Hepatocyte (in vitro differentiated cells): ENCODE measurements at regions not wholly inside any gene's neighbourhood (a gene's known extent, or its start where the extent isn't known, plus 50 kb on each side); places are given as distances from the start of the nearest gene placed in this dataset.

ENCODE experiments used
- DNase-seq: peaks from one replicate; pipeline ENCODE4 v3.0.0-alpha.2; 2016; ENCODE audit warnings: low spot score
- H2AFZ ChIP-seq: fragments of 200-600 bp; sonication (generic); 2 replicates; pipeline ENCODE4 v1.6.0; 2016; ENCODE audit warnings: antibody characterized with exemption, mild to moderate bottlenecking
- H3K27ac ChIP-seq: fragments of 200-600 bp; sonication (generic); 2 replicates; pipeline ENCODE4 v1.5.1; 2016; ENCODE audit warnings: mild to moderate bottlenecking
- H3K27me3 ChIP-seq: fragments of 200-600 bp; sonication (generic); 2 replicates; pipeline ENCODE4 v1.6.1; 2016
- H3K36me3 ChIP-seq: fragments of 200-600 bp; sonication (generic); replicated peaks from 2 replicates; pipeline ENCODE4 v1.5.1; 2016; ENCODE audit warnings: low read depth; ENCODE audit not compliant: insufficient read depth
- H3K4me1 ChIP-seq: fragments of 200-600 bp; sonication (generic); 2 replicates; pipeline ENCODE4 v1.5.1; 2016; ENCODE audit warnings: mild to moderate bottlenecking, moderate library complexity; ENCODE audit not compliant: insufficient read depth
- H3K4me2 ChIP-seq: fragments of 200-600 bp; sonication (generic); 2 replicates; pipeline ENCODE4 v1.6.0; 2016
- H3K4me3 ChIP-seq: fragments of 200-600 bp; sonication (generic); 2 replicates; pipeline ENCODE4 v1.5.1; 2016; ENCODE audit warnings: mild to moderate bottlenecking
- H3K79me2 ChIP-seq: fragments of 200-600 bp; sonication (generic); 2 replicates; pipeline ENCODE4 v1.6.0; 2017; ENCODE audit warnings: mild to moderate bottlenecking
- H3K9me2 ChIP-seq: fragments of 200-600 bp; sonication (generic); replicated peaks from 2 replicates; pipeline ENCODE4 v1.6.0; 2017; ENCODE audit warnings: mild to moderate bottlenecking; ENCODE audit not compliant: insufficient read depth
- H3K9me3 ChIP-seq: fragments of 200-600 bp; sonication (generic); 2 replicates; pipeline ENCODE4 v1.5.1; 2016; ENCODE audit warnings: low read depth, mild to moderate bottlenecking
- H4K20me1 ChIP-seq: fragments of 200-600 bp; sonication (generic); 2 replicates; pipeline ENCODE4 v1.6.0; 2016; ENCODE audit warnings: mild to moderate bottlenecking; ENCODE audit not compliant: insufficient read depth, poor library complexity, severe bottlenecking
- CTCF ChIP-seq: fragments of 200-600 bp; sonication (generic); IDR thresholded peaks from 2 replicates; pipeline ENCODE4 v1.5.1; 2016; ENCODE audit warnings: antibody characterized with exemption, mild to moderate bottlenecking; ENCODE audit not compliant: poor library complexity
- EZH2 ChIP-seq: fragments of 200-600 bp; sonication (generic); IDR thresholded peaks from 2 replicates; pipeline ENCODE4 v1.6.1; 2016; ENCODE audit warnings: antibody characterized with exemption, mild to moderate bottlenecking, borderline replicate concordance
- EZH2phosphoT487 ChIP-seq: fragments of 200-600 bp; sonication (generic); IDR thresholded peaks from one replicate; pipeline ENCODE4 v1.6.1; 2018; ENCODE audit warnings: antibody characterized with exemption, mild to moderate bottlenecking, low read depth, moderate library complexity; ENCODE audit not compliant: unreplicated experiment, severe bottlenecking
- WGBS: methylation state at CpG from one replicate; pipeline ENCODE4 v1.1.6; 2016; ENCODE audit warnings: low lambda C conversion rate; ENCODE audit errors: missing lambda C conversion rate; 5-methylcytosine and 5-hydroxymethylcytosine counted together

GRCh38 chr19:34051255-34051654, 121.0 kb upstream of the LSM14A start:
- DNase-seq, result no peak
- Histone ChIP-seq H3K79me2 (no peaks in the 10 kb centered on the region), H3K27me3 (peaks cover 3% of the 10 kb centered on the region), H3K9me2 (no peaks in the 10 kb centered on the region), H3K9me3 (no peaks in the 10 kb centered on the region), H3K36me3 (no peaks in the 10 kb centered on the region), H2AFZ (no peak overlapping the region), H3K4me2 (no peak overlapping the region), H3K4me1 (no peaks in the 10 kb centered on the region), H3K27ac (no peak overlapping the region), H4K20me1 (no peaks in the 10 kb centered on the region), H3K4me3 (no peak overlapping the region)
- no peak for TF ChIP-seq CTCF
- no peak for TF ChIP-seq EZH2phosphoT487
- no peak for TF ChIP-seq EZH2
- WGBS, result 90% methylated on average over 3 of the region's 3 CpGs

- Histone ChIP-seq H3K36me3 (no peaks in the 10 kb centered on the region), H3K9me2 (no peaks in the 10 kb centered on the region), H3K4me3 (no peak overlapping the region), H3K4me2 (no peak overlapping the region), H3K27me3 (no peaks in the 10 kb centered on the region), H3K27ac (no peak overlapping the region), H3K9me3 (no peaks in the 10 kb centered on the region), H3K79me2 (no peaks in the 10 kb centered on the region), H2AFZ (no peak overlapping the region), H3K4me1 (no peaks in the 10 kb centered on the region), H4K20me1 (no peaks in the 10 kb centered on the region)
- 94% methylated on average over 1 of the region's 1 CpG for WGBS
- no peak for TF ChIP-seq EZH2phosphoT487
- TF ChIP-seq EZH2, result no peak
- TF ChIP-seq CTCF, result no peak
- DNase-seq, result no peak
Measured at GRCh38 chr19:34057155-34057554, 115.1 kb upstream of the LSM14A start.

- no peak for DNase-seq
- Histone ChIP-seq H3K79me2 (no peaks in the 10 kb centered on the region), H3K4me2 (no peak overlapping the region), H3K27me3 (no peaks in the 10 kb centered on the region), H3K4me3 (no peak overlapping the region), H4K20me1 (no peaks in the 10 kb centered on the region), H3K9me3 (no peaks in the 10 kb centered on the region), H2AFZ (no peak overlapping the region), H3K4me1 (no peaks in the 10 kb centered on the region), H3K9me2 (no peaks in the 10 kb centered on the region), H3K27ac (no peak overlapping the region), H3K36me3 (no peaks in the 10 kb centered on the region)
- 64% methylated on average over 14 of the region's 14 CpGs for WGBS
- TF ChIP-seq EZH2 (no peak), EZH2phosphoT487 (no peak), CTCF (no peak)
Measured at GRCh38 chr19:34066007-34066643, 106.2 kb upstream of the LSM14A start.
